ENCODE measurements at regions not wholly inside any gene's neighbourhood (a gene's known extent, or its start where the extent isn't known, plus 50 kb on each side); places are given as distances from the start of the nearest gene placed in this dataset.

DNA sequence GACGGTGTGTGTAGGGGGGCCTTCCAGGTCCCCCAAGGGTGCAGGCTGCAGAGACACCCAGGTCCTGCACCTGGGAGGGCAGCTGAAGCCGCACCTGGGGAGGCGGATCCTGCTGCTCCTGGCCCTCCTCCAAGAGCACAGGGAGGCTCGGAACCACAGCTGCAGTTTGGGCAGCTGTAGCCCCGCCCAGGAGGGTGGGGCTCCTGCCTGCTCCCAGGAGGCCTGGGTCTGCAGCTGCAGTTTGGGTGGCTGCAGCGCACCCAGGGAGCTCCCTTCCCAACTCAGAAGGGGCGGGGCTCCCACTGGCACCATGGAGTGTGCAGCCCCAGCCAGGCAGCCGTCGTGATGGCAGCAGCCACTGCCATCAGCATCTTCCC, 69.4 kb upstream of the NKD1 start:
- POLR2A ChIA-PET: no interaction called here
- CTCF ChIA-PET: no interaction called here
- TF ChIP-seq, protein P1, sequence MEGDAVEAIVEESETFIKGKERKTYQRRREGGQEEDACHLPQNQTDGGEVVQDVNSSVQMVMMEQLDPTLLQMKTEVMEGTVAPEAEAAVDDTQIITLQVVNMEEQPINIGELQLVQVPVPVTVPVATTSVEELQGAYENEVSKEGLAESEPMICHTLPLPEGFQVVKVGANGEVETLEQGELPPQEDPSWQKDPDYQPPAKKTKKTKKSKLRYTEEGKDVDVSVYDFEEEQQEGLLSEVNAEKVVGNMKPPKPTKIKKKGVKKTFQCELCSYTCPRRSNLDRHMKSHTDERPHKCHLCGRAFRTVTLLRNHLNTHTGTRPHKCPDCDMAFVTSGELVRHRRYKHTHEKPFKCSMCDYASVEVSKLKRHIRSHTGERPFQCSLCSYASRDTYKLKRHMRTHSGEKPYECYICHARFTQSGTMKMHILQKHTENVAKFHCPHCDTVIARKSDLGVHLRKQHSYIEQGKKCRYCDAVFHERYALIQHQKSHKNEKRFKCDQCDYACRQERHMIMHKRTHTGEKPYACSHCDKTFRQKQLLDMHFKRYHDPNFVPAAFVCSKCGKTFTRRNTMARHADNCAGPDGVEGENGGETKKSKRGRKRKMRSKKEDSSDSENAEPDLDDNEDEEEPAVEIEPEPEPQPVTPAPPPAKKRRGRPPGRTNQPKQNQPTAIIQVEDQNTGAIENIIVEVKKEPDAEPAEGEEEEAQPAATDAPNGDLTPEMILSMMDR (IDR thresholded peaks at IDR 0.05; ENCODE audit: insufficient read depth, low read length, missing control alignments): no peak
- H3K4me3 ChIP-seq (ENCODE audit: low read depth, low read length): no peak overlapping the region
- no peak for DNase-seq (ENCODE audit: low read depth, low spot score)

DNA sequence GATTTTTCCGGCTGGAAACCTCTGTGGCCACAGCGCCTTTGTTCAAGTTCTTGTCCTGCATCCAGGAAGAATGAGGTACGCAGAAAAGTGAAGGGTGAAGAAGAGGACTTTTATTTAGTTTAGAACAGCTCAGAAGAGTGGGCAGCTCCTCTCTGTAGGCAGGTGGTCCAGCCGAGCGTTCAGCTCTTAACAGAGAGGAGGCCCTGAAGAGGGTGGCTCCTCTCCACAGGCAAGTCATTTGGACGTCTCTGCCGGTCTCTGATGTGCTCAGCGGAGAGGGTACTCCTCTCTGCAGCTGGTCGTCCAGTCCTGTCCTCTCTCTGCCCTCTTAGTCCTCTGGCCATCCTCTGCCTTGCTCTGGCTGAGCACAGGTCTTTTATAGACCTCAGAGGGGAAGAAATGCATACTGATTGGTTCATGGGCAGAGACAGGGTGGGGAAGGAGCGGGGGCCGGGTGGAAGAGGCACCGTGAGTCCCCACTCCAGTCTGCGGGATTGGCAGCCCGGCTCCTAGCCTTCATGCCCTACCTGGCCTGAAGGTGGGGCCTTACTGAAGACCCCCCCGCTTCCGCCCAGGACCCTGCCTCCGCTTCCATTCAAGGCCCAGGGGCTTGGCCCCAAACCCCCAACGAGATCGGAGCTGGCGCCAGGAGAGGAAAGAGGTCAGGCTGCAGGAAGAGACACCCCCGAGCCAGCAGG, 70.0 kb upstream of the NKD1 start:
- no peak overlapping the region for H3K4me3 ChIP-seq (ENCODE audit: low read depth, low read length)
- ChIA-PET POLR2A (no interaction called here), CTCF (no interaction called here)
- DNase-seq (ENCODE audit: low read depth, low spot score): no peak
- TF ChIP-seq, protein P1 (IDR thresholded peaks at IDR 0.05; ENCODE audit: insufficient read depth, low read length, missing control alignments): no peak

DNA sequence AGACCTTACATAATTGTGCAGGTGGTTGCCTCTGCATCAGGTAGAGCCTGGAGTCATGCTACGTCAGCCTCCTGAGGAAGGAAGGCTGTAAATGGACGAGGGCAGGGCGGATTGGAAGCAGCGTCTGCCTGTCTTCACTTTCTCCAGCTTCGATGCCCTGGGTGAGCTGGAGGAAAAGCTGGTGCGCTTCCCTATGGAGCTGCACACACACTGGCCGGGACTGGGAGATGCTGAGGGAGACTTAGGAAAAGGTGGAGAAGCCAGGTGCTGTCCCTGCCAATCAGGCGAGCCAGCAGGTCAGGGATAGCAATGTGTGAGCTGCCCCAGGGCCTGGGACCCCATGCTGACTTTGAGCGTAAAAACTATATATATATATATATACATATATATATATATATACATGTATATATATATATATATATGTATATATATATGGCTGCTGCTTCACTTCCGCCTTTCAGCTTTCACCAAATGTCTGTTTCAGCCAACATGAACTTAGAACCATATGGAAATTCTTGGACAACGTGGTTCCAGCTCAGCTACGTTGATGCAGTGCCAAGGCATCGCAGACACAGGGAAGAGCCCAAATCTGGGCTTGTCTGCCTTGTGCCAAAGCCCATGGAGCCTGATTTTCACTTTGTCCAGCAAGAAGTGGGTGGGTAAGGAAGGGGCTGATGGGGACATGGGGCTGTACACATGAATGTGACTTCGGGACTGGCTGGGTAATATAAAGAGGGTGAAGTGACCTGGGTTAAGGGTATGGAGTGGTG, 71.5 kb upstream of the NKD1 start:
- TF ChIP-seq, protein P1 (IDR thresholded peaks at IDR 0.05; ENCODE audit: insufficient read depth, low read length, missing control alignments): no peak
- H3K4me3 ChIP-seq (ENCODE audit: low read depth, low read length): no peak overlapping the region
- ChIA-PET POLR2A (no interaction called here), CTCF (no interaction called here)
- no peak for DNase-seq (ENCODE audit: low read depth, low spot score)

DNA sequence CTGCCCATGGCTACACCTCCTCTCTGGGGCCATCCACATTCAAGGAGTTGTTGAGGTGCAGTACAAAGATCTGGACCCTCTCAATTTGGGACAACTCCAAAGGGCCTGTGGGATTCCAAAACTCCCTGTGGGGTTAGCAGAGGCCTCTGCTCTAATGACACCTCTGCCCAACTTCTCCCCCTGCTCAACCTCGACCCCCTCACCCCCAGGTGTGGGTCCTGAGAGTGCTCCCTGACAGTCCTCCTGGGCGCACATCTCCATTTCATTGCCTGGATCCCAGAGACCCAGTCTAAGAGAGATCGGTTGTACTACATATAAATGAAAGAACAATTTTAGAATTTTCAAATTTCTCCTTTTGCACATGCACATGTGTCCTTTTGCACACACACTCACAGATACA, 73.0 kb upstream of the NKD1 start:
- no peak for DNase-seq (ENCODE audit: low read depth, low spot score)
- POLR2A ChIA-PET: no interaction called here
- H3K4me3 ChIP-seq (ENCODE audit: low read depth, low read length): no peak overlapping the region
- TF ChIP-seq, protein P1 (IDR thresholded peaks at IDR 0.05; ENCODE audit: insufficient read depth, low read length, missing control alignments): no peak
- CTCF ChIA-PET: no interaction called here

DNA sequence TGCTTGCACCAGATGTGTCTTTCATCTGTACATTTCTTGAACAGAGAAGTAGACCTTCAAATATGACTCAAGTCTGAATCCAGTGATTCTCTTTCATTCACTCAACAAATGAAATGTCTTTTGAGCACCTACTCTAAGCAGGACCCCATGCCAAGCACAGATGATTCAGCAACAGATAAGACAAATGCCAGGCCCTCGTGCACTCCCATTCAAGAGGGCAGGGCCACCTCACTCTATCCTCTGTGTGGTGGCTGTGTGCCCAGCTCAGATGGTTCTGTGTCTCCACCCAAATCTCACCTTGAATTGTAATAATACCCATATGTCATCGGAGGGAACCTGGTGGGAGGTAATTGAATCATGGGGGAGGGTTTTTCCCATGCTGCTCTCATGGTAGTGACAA, 74.1 kb upstream of the NKD1 start:
- POLR2A ChIA-PET: no interaction called here
- H3K4me3 ChIP-seq (ENCODE audit: low read depth, low read length): no peak overlapping the region
- CTCF ChIA-PET: no interaction called here
- TF ChIP-seq, protein P1 (IDR thresholded peaks at IDR 0.05; ENCODE audit: insufficient read depth, low read length, missing control alignments): no peak
- DNase-seq (ENCODE audit: low read depth, low spot score): no peak

DNA sequence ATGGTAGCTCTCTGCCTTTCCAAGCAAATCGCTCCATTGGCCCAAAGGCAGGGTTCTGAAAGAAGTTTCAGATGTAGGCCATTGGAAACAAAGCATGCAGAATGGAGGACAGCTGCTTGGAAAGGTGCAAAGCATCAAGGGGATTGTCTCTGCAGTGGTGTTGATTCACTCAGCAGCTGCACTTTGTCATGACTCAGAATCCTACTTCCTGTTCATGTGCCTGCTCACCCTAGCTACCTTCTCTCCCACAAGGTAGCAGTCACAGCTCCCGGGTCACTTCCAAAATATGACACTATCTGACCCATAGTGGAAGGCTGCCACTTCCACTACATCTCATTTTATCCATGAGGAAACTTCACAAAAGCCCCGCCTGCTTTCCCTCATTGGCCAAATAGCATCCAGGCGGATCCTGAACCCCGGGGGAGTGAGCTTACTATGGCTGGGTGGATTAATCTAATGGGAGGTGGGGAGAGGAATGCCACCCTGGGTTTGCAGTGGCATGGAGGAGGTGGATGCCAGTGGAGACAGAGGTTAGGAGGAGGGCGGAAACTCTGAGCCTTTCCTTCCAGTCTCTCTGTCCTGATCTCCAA, 74.7 kb upstream of the NKD1 start:
- TF ChIP-seq, protein P1 (IDR thresholded peaks at IDR 0.05; ENCODE audit: insufficient read depth, low read length, missing control alignments): no peak
- ChIA-PET POLR2A (no interaction called here), CTCF (no interaction called here)
- H3K4me3 ChIP-seq (ENCODE audit: low read depth, low read length): no peak overlapping the region
- DNase-seq (ENCODE audit: low read depth, low spot score): no peak
